Astrocyte (in vitro differentiated cells and primary cell): ENCODE measurements at regions not wholly inside any gene's neighbourhood (a gene's known extent, or its start where the extent isn't known, plus 50 kb on each side); places are given as distances from the start of the nearest gene placed in this dataset.

Source experiments
- DNase-seq: peaks from one replicate; pipeline ENCODE4 v3.0.0-alpha.2; 2010; ENCODE audit warnings: low read depth
- FAIRE-seq: peaks from 2 replicates; lab custom pipeline; 2011; peaks lifted over from hg19 to GRCh38; lab: Jason Lieb, UNC
- H2AFZ ChIP-seq: 2 replicates; pipeline ENCODE4 v1.6.0; 2012; ENCODE audit warnings: low read depth, low read length, inconsistent platforms
- H3K27ac ChIP-seq: 2 replicates; pipeline ENCODE4 v1.5.1; 2011; ENCODE audit warnings: low read depth, low read length, inconsistent platforms
- H3K27me3 ChIP-seq: 2 replicates; pipeline ENCODE4 v1.6.0; 2011; ENCODE audit warnings: low read length, inconsistent platforms; ENCODE audit not compliant: insufficient read depth
- H3K36me3 ChIP-seq: 2 replicates; pipeline ENCODE4 v1.5.1; 2011; ENCODE audit warnings: low read length, inconsistent platforms; ENCODE audit not compliant: insufficient read depth
- H3K4me1 ChIP-seq: 2 replicates; pipeline ENCODE4 v1.5.1; 2011; ENCODE audit warnings: low read length, inconsistent platforms; ENCODE audit not compliant: insufficient read depth
- H3K4me2 ChIP-seq: 2 replicates; pipeline ENCODE4 v1.6.0; 2012; ENCODE audit warnings: low read length, inconsistent platforms
- H3K4me3 ChIP-seq: 2 replicates; pipeline ENCODE4 v1.5.1; 2011; ENCODE audit warnings: low read depth, mild to moderate bottlenecking, low read length, inconsistent platforms; ENCODE audit not compliant: insufficient read depth
- H3K79me2 ChIP-seq: 2 replicates; pipeline ENCODE4 v1.6.0; 2012; ENCODE audit warnings: mild to moderate bottlenecking, low read length, inconsistent platforms; ENCODE audit not compliant: insufficient read depth
- H3K9ac ChIP-seq: 2 replicates; pipeline ENCODE4 v1.6.0; 2012; ENCODE audit warnings: mild to moderate bottlenecking, low read length, inconsistent platforms
- H3K9me3 ChIP-seq: 2 replicates; pipeline ENCODE4 v1.5.1; 2012; ENCODE audit warnings: low read depth, mild to moderate bottlenecking, low read length, inconsistent platforms; ENCODE audit not compliant: insufficient read depth
- H4K20me1 ChIP-seq: 2 replicates; pipeline ENCODE4 v1.6.0; 2012; ENCODE audit warnings: low read length, inconsistent platforms; ENCODE audit not compliant: insufficient read depth
- H3K27ac Mint-ChIP-seq: one replicate; pipeline ENCODE4 v1.8.0; 2021; ENCODE audit warnings: mild to moderate bottlenecking, mixed read lengths; ENCODE audit not compliant: unreplicated experiment
- H3K27me3 Mint-ChIP-seq: one replicate; pipeline ENCODE4 v1.8.0; 2021; ENCODE audit warnings: low read depth, mixed read lengths; ENCODE audit not compliant: unreplicated experiment
- H3K36me3 Mint-ChIP-seq: one replicate; pipeline ENCODE4 v1.8.0; 2021; ENCODE audit warnings: low read depth, mixed read lengths; ENCODE audit not compliant: unreplicated experiment
- H3K4me1 Mint-ChIP-seq: one replicate; pipeline ENCODE4 v1.8.0; 2021; ENCODE audit warnings: low read depth, mixed read lengths; ENCODE audit not compliant: unreplicated experiment
- H3K4me3 Mint-ChIP-seq: one replicate; pipeline ENCODE4 v1.8.0; 2021; ENCODE audit warnings: mild to moderate bottlenecking, moderate library complexity, mixed read lengths; ENCODE audit not compliant: unreplicated experiment
- H3K9me3 Mint-ChIP-seq: one replicate; pipeline ENCODE4 v1.8.0; 2021; ENCODE audit warnings: mild to moderate bottlenecking, mixed read lengths; ENCODE audit not compliant: unreplicated experiment
- CTCF ChIP-seq: IDR thresholded peaks from 2 replicates; pipeline ENCODE4 v1.5.1; 2011; ENCODE audit warnings: low read depth, mild to moderate bottlenecking, inconsistent platforms, low read length, moderate library complexity; ENCODE audit not compliant: insufficient read depth
- EZH2 ChIP-seq: IDR thresholded peaks from 2 replicates; pipeline ENCODE4 v1.6.1; 2012; ENCODE audit warnings: mild to moderate bottlenecking, low read length, inconsistent platforms; ENCODE audit not compliant: insufficient read depth

DNA sequence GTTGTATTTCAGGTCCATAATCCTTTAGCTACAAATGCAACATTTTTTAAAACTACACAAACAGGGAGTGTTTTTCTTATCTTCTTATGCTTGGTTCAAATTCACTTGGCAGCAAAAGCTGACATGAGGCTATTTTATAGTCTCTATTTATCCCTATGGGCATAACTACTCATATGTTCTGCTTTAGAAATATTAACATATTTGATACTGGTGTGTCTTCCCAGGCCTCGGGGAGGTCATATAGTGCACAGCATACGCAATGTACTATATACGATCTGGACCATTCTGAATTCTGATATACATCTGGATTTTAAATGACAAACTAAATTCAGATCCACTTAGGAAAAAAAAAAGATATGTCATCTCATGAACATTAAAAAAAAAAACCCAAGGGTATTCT is 69.2 kb downstream of the TFAP2C start:
- no peaks in the 10 kb centered on the region for H3K9me3 ChIP-seq
- Mint-ChIP-seq H3K4me3 (no peak overlapping the region), H3K36me3 (no peaks in the 10 kb centered on the region), H3K4me1 (no peaks in the 10 kb centered on the region), H3K27me3 (peaks cover 36% of the 10 kb centered on the region), H3K9me3 (no peaks in the 10 kb centered on the region), H3K27ac (no peak overlapping the region)
- FAIRE-seq (no peak), DNase-seq (no peak)
- H3K9ac ChIP-seq, result no peak overlapping the region
- no peaks in the 10 kb centered on the region for H3K4me1 ChIP-seq
- H3K4me3 ChIP-seq, result no peak overlapping the region
- no peak overlapping the region for H3K4me2 ChIP-seq
- no peak overlapping the region for H2AFZ ChIP-seq
- no peaks in the 10 kb centered on the region for H3K36me3 ChIP-seq
- H3K27me3 ChIP-seq, result peaks cover 5% of the 10 kb centered on the region
- TF ChIP-seq CTCF, result no peak
- TF ChIP-seq EZH2, result no peak
- no peaks in the 10 kb centered on the region for H4K20me1 ChIP-seq
- H3K79me2 ChIP-seq, result no peaks in the 10 kb centered on the region
- no peak overlapping the region for H3K27ac ChIP-seq

- peaks cover 2% of the 10 kb centered on the region for H3K9me3 Mint-ChIP-seq
- no peak overlapping the region for H3K4me2 ChIP-seq
- no peak overlapping the region for H3K9ac ChIP-seq
- DNase-seq (no peak), FAIRE-seq (no peak)
- H3K4me3 Mint-ChIP-seq, result no peak overlapping the region
- TF ChIP-seq EZH2, result no peak
- no peak for TF ChIP-seq CTCF
- no peaks in the 10 kb centered on the region for H4K20me1 ChIP-seq
- no peaks in the 10 kb centered on the region for H3K79me2 ChIP-seq
- H3K27ac Mint-ChIP-seq, result no peak overlapping the region
- no peak overlapping the region for H3K27ac ChIP-seq
- no peaks in the 10 kb centered on the region for H3K36me3 Mint-ChIP-seq
- H3K27me3 ChIP-seq, result peaks cover 5% of the 10 kb centered on the region
- no peak overlapping the region for H2AFZ ChIP-seq
- H3K36me3 ChIP-seq, result no peaks in the 10 kb centered on the region
- no peaks in the 10 kb centered on the region for H3K9me3 ChIP-seq
- peaks cover 35% of the 10 kb centered on the region for H3K27me3 Mint-ChIP-seq
- H3K4me3 ChIP-seq, result no peak overlapping the region
- no peaks in the 10 kb centered on the region for H3K4me1 Mint-ChIP-seq
- no peaks in the 10 kb centered on the region for H3K4me1 ChIP-seq
Observed at GRCh38 chr20:56698749-56699148, 69.6 kb downstream of the TFAP2C start.

DNA sequence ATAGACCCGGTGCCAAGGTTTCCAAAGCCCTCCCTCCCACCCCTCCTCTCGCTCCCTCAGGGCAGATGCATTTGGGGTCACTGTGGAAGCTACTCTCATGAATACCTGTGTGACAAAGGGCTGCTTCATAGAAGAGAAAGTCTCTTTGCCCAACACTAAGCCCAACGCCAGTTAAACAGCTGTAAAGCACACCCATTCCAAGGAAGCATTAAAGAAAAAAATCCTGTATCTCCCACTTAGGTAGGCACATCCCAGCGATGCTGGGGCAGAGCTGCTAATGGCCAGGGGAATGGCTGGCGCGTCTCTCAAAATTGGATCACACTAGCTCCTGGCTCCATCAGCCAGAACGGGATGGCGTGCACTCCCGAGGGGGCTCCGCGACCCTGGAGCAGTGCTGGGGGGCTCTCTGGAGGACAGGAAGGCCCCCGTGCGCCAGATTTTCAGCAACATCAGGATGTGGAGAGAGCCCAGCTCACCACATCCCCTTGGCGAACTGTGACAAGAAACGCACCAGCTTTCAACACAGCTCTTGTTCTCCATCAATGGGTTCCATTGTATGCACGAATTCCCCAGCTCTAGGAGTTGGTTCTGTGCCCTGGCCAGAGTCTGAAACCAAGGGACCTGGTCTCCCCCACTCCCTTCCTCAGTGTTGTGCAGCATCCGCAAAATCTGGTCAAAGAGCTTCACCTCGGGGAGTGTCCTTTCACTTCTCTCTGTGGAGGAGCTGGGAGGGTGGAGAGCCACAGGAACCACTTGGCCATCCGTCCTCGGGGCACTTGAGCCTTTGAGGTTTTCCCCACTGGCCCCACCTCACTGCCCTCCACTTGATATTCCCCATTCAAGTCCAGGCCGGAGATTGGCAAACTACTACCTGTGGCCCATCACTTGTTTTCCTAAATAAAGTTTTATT is 74.1 kb downstream of the TFAP2C start:
- Histone ChIP-seq H3K36me3 (no peaks in the 10 kb centered on the region), H3K4me2 (no peak overlapping the region), H2AFZ (no peak overlapping the region), H4K20me1 (no peaks in the 10 kb centered on the region), H3K9me3 (no peaks in the 10 kb centered on the region), H3K4me3 (no peak overlapping the region), H3K27me3 (peaks cover 5% of the 10 kb centered on the region), H3K27ac (no peak overlapping the region), H3K9ac (no peak overlapping the region), H3K79me2 (no peaks in the 10 kb centered on the region), H3K4me1 (no peaks in the 10 kb centered on the region)
- H3K36me3 Mint-ChIP-seq, result peaks cover 2% of the 10 kb centered on the region
- peaks cover 31% of the 10 kb centered on the region for H3K27me3 Mint-ChIP-seq
- H3K4me1 Mint-ChIP-seq, result no peaks in the 10 kb centered on the region
- no peak for DNase-seq
- TF ChIP-seq CTCF (no peak), EZH2 (no peak)
- no peak overlapping the region for H3K27ac Mint-ChIP-seq
- no peak for FAIRE-seq
- peaks cover 2% of the 10 kb centered on the region for H3K9me3 Mint-ChIP-seq
- no peak overlapping the region for H3K4me3 Mint-ChIP-seq
